H9 (cell line): ENCODE measurements at regions not wholly inside any gene's neighbourhood (a gene's known extent, or its start where the extent isn't known, plus 50 kb on each side); places are given as distances from the start of the nearest gene placed in this dataset.

Source experiments
- DNase-seq: peaks from one replicate; pipeline ENCODE4 v3.0.0-alpha.2; 2017
- H2AFZ ChIP-seq: one replicate; pipeline ENCODE4 v1.6.1; 2013; ENCODE audit warnings: mild to moderate bottlenecking, low read length, control low read depth, moderate library complexity
- H2AK5ac ChIP-seq: 2 replicates; pipeline ENCODE4 v1.6.1; 2013; ENCODE audit warnings: low read length, control low read depth, mixed read lengths; ENCODE audit not compliant: insufficient read length
- H2BK120ac ChIP-seq: one replicate; pipeline ENCODE4 v1.6.1; 2013; ENCODE audit warnings: low read depth, mild to moderate bottlenecking, low read length, control low read depth, inconsistent platforms; ENCODE audit not compliant: poor library complexity, severe bottlenecking
- H2BK12ac ChIP-seq: 2 replicates; pipeline ENCODE4 v1.6.1; 2013; ENCODE audit warnings: low read length, control low read depth, mixed read lengths, low read depth; ENCODE audit not compliant: insufficient read length
- H2BK15ac ChIP-seq: 2 replicates; pipeline ENCODE4 v1.6.1; 2013; ENCODE audit warnings: low read depth, low read length, control low read depth
- H2BK20ac ChIP-seq: one replicate; pipeline ENCODE4 v1.6.1; 2013; ENCODE audit warnings: low read depth, mild to moderate bottlenecking, low read length, control low read depth, inconsistent platforms; ENCODE audit not compliant: poor library complexity, severe bottlenecking
- H2BK5ac ChIP-seq: 2 replicates; pipeline ENCODE4 v1.6.1; 2013; ENCODE audit warnings: low read length, control low read depth, mixed read lengths; ENCODE audit not compliant: insufficient read length
- H3K14ac ChIP-seq: 2 replicates; pipeline ENCODE4 v1.6.1; 2013; ENCODE audit warnings: low read length, control low read depth; ENCODE audit not compliant: insufficient read depth
- H3K18ac ChIP-seq: 2 replicates; pipeline ENCODE4 v1.6.1; 2013; ENCODE audit warnings: low read depth, mild to moderate bottlenecking, mixed read lengths, low read length, control low read depth; ENCODE audit not compliant: insufficient read length
- H3K23ac ChIP-seq: 2 replicates; pipeline ENCODE4 v1.6.1; 2013; ENCODE audit warnings: low read length, control low read depth, mixed read lengths, low read depth; ENCODE audit not compliant: insufficient read length
- H3K23me2 ChIP-seq: 2 replicates; pipeline ENCODE4 v1.6.1; 2013; ENCODE audit warnings: low read depth, mild to moderate bottlenecking, mixed read lengths, low read length, control low read depth; ENCODE audit not compliant: insufficient read length, poor library complexity, severe bottlenecking
- H3K27ac ChIP-seq: 2 replicates; pipeline ENCODE4 v1.5.1; 2013; ENCODE audit warnings: low read length, control low read depth, mixed read lengths, low read depth; ENCODE audit not compliant: insufficient read length
- H3K27me3 ChIP-seq: 2 replicates; pipeline ENCODE4 v1.6.1; 2013; ENCODE audit warnings: low read length, control low read depth, inconsistent platforms; ENCODE audit not compliant: insufficient read depth
- H3K4ac ChIP-seq: 2 replicates; pipeline ENCODE4 v1.6.1; 2013; ENCODE audit warnings: low read depth, mild to moderate bottlenecking, control low read depth, inconsistent platforms, low read length, moderate library complexity
- H3K4me1 ChIP-seq: 2 replicates; pipeline ENCODE4 v1.6.1; 2013; ENCODE audit warnings: low read length, control low read depth, inconsistent platforms; ENCODE audit not compliant: insufficient read depth
- H3K4me2 ChIP-seq: 2 replicates; pipeline ENCODE4 v1.6.1; 2013; ENCODE audit warnings: low read length, control low read depth, mixed read lengths; ENCODE audit not compliant: insufficient read length, insufficient read depth
- H3K56ac ChIP-seq: 2 replicates; pipeline ENCODE4 v1.6.1; 2013; ENCODE audit warnings: low read depth, mild to moderate bottlenecking, mixed read lengths, low read length, control low read depth; ENCODE audit not compliant: insufficient read length
- H3K79me1 ChIP-seq: 2 replicates; pipeline ENCODE4 v1.6.1; 2013; ENCODE audit warnings: low read depth, mild to moderate bottlenecking, moderate library complexity, low read length, control low read depth, inconsistent platforms; ENCODE audit not compliant: insufficient read depth, poor library complexity, severe bottlenecking
- H3K79me2 ChIP-seq: 2 replicates; pipeline ENCODE4 v1.6.1; 2013; ENCODE audit warnings: low read length, control low read depth, inconsistent platforms; ENCODE audit not compliant: insufficient read depth
- H3K9ac ChIP-seq: 2 replicates; pipeline ENCODE4 v1.6.1; 2013; ENCODE audit warnings: low read length, control low read depth, mixed read lengths; ENCODE audit not compliant: insufficient read length; ENCODE audit errors: extremely low read depth
- H3K9me3 ChIP-seq: one replicate; pipeline ENCODE4 v1.6.1; 2013; ENCODE audit warnings: low read depth, low read length, inconsistent platforms; ENCODE audit not compliant: control insufficient read depth
- H3T11ph ChIP-seq: one replicate; pipeline ENCODE4 v1.6.1; 2013; ENCODE audit warnings: mild to moderate bottlenecking, low read length, control low read depth, inconsistent platforms
- H4K20me1 ChIP-seq: one replicate; pipeline ENCODE4 v1.6.1; 2013; ENCODE audit not compliant: control insufficient read depth, insufficient read length, insufficient read depth
- H4K5ac ChIP-seq: 2 replicates; pipeline ENCODE4 v1.6.1; 2013; ENCODE audit warnings: low read depth, mild to moderate bottlenecking, mixed read lengths, low read length, control low read depth; ENCODE audit not compliant: insufficient read length
- H4K8ac ChIP-seq: replicated peaks from 2 replicates; pipeline ENCODE4 v1.6.1; 2013; ENCODE audit warnings: low read length, control low read depth, mixed read lengths, low read depth; ENCODE audit not compliant: insufficient read length
- H4K91ac ChIP-seq: 2 replicates; pipeline ENCODE4 v1.6.1; 2013; ENCODE audit warnings: low read depth, mild to moderate bottlenecking, moderate library complexity, mixed read lengths, low read length, control low read depth; ENCODE audit not compliant: insufficient read length
- H3K27ac Mint-ChIP-seq, 3 experiments: 2 replicates in 2 of 3; 3 replicates in 1 of 3; pipeline ENCODE4 v1.8.0; 2020 to 2021; ENCODE audit warnings: mixed read lengths in 3 of 3, mild to moderate bottlenecking in 1 of 3, moderate library complexity in 1 of 3
- H3K27me3 Mint-ChIP-seq: 2 replicates; pipeline ENCODE4 v1.8.0; 2021; ENCODE audit warnings: low read depth, mild to moderate bottlenecking, moderate library complexity, mixed read lengths
- H3K36me3 Mint-ChIP-seq, 3 experiments: 2 replicates in 2 of 3; 3 replicates in 1 of 3; pipeline ENCODE4 v1.8.0; 2020 to 2021; ENCODE audit warnings: low read depth in 3 of 3, mixed read lengths in 3 of 3; ENCODE audit not compliant: insufficient read depth in 1 of 3
- H3K4me1 Mint-ChIP-seq, 2 experiments: 2 replicates each; pipeline ENCODE4 v1.8.0; 2020; ENCODE audit warnings: mixed read lengths in 2 of 2
- H3K4me3 Mint-ChIP-seq, 2 experiments: 2 replicates in 1 of 2; 3 replicates in 1 of 2; pipeline ENCODE4 v1.8.0; 2020 to 2021; ENCODE audit warnings: mild to moderate bottlenecking in 2 of 2, mixed read lengths in 2 of 2, moderate library complexity in 1 of 2
- H3K9me3 Mint-ChIP-seq, 2 experiments: 2 replicates in 1 of 2; 3 replicates in 1 of 2; pipeline ENCODE4 v1.8.0; 2020; ENCODE audit warnings: mild to moderate bottlenecking in 2 of 2, mixed read lengths in 2 of 2, moderate library complexity in 1 of 2
- CTCF ChIP-seq: fragments of 200-600 bp; sonication (generic); conservative IDR thresholded peaks from 3 replicates; pipeline ENCODE4 v1.8.0; 2021; ENCODE audit warnings: antibody characterized with exemption, mild to moderate bottlenecking
- WGBS: extraction: QIAGEN DNeasy Blood & Tissue Kit; methylation state at CpG from one replicate; pipeline ENCODE4 v1.1.7; 2013; ENCODE audit warnings: missing lambda C conversion rate, low lambda C conversion rate, mixed read lengths; ENCODE audit not compliant: insufficient read length; ENCODE audit errors: extremely low coverage; 5-methylcytosine and 5-hydroxymethylcytosine counted together

- no peak overlapping the region for H3K27ac Mint-ChIP-seq
- no peaks in the 10 kb centered on the region for H3K27me3 Mint-ChIP-seq
- Histone ChIP-seq H4K20me1 (no peaks in the 10 kb centered on the region), H3K9ac (no peak overlapping the region), H3K14ac (no peak overlapping the region), H3K23ac (no peak overlapping the region), H4K5ac (no peak overlapping the region), H2AK5ac (no peak overlapping the region), H3K4me1 (no peaks in the 10 kb centered on the region), H2BK5ac (no peak overlapping the region), H2BK12ac (no peak overlapping the region), H2AFZ (no peak overlapping the region), H3K79me2 (no peaks in the 10 kb centered on the region), H3K27me3 (no peaks in the 10 kb centered on the region), H2BK120ac (no peak overlapping the region), H3K27ac (no peak overlapping the region), H3K79me1 (no peaks in the 10 kb centered on the region), H3T11ph (no peak overlapping the region), H3K9me3 (no peaks in the 10 kb centered on the region), H4K8ac (no peak overlapping the region), H3K4me2 (no peak overlapping the region), H2BK20ac (no peak overlapping the region), H3K23me2 (no peaks in the 10 kb centered on the region), H3K18ac (no peak overlapping the region), H4K91ac (no peak overlapping the region), H3K4ac (no peak overlapping the region), H2BK15ac (no peak overlapping the region), H3K56ac (no peak overlapping the region)
- WGBS = no CpG with 5 or more reads among the region's 2 CpGs
- no peak overlapping the region for H3K4me3 Mint-ChIP-seq
- DNase-seq = no peak
- peaks cover 0 to 7% (median 0%) of the 10 kb centered on the region in 3 experiments; a peak in 1 of 7 replicates for H3K36me3 Mint-ChIP-seq
- H3K4me1 Mint-ChIP-seq = no peaks in the 10 kb centered on the region
- no peak for TF ChIP-seq CTCF
- H3K9me3 Mint-ChIP-seq = peaks cover 0 to 3% of the 10 kb centered on the region in 2 experiments; a peak in 1 of 5 replicates
Measured at GRCh38 chr11:42047637-42048555, 588.4 kb upstream of the LRRC4C start.
